ENCODE measurements at regions not wholly inside any gene's neighbourhood (a gene's known extent, or its start where the extent isn't known, plus 50 kb on each side); places are given as distances from the start of the nearest gene placed in this dataset.

DNA sequence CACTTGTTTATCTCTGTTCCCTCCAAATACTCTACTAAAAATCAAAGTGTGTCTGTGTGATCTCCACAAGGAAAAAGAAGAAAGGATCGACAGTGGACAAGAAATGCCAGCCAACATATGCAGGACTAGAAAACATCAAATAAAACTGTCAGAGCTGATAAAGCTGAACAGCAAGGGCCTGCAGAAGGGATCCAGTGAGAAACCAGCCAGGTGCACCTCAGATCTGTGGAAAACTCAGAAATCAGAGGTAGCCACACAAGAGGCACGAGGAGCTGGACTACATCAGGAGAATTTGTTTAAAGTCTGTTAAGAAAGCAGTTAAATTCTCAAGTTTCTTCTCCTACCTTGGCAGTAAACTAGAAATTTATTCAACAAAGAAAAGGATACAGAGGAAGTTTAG lies 135.2 kb downstream of the SUCLG1 start:
- TF ChIP-seq, protein P1, sequence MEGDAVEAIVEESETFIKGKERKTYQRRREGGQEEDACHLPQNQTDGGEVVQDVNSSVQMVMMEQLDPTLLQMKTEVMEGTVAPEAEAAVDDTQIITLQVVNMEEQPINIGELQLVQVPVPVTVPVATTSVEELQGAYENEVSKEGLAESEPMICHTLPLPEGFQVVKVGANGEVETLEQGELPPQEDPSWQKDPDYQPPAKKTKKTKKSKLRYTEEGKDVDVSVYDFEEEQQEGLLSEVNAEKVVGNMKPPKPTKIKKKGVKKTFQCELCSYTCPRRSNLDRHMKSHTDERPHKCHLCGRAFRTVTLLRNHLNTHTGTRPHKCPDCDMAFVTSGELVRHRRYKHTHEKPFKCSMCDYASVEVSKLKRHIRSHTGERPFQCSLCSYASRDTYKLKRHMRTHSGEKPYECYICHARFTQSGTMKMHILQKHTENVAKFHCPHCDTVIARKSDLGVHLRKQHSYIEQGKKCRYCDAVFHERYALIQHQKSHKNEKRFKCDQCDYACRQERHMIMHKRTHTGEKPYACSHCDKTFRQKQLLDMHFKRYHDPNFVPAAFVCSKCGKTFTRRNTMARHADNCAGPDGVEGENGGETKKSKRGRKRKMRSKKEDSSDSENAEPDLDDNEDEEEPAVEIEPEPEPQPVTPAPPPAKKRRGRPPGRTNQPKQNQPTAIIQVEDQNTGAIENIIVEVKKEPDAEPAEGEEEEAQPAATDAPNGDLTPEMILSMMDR (IDR thresholded peaks at IDR 0.05): no peak
- Mint-ChIP-seq H3K4me1 (ENCODE audit: low read depth) (no peaks in the 10 kb centered on the region), H3K4me3 (ENCODE audit: unreplicated experiment) (no peak overlapping the region), H3K36me3 (ENCODE audit: low read depth) (no peaks in the 10 kb centered on the region), H3K9me3 (ENCODE audit: low read depth) (no peaks in the 10 kb centered on the region), H3K27ac (ENCODE audit: unreplicated experiment) (no peak overlapping the region), H3K27me3 (ENCODE audit: low read depth) (peaks cover 48% of the 10 kb centered on the region)
- no peak for DNase-seq (ENCODE audit: low spot score)

DNA sequence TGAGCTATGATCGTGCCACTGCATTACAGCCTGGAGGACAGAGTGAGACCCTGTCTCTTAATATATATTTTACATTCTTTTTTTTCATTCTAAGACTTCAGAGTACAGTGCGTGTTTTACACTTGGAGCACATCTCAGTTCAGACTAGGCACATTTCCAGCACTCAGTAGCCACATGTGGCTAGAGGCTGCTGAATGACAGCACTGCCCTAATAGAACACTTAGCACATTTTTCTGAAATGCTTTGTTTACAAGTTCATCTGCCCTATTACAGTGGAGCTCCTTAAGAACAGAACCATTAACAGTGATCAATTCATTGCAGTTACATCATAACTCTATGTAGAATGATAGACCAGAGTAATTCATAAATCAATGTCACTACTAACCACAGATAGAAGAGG lies 138.1 kb downstream of the SUCLG1 start:
- TF ChIP-seq, protein P1 (IDR thresholded peaks at IDR 0.05): no peak
- Mint-ChIP-seq H3K27ac (ENCODE audit: unreplicated experiment) (no peak overlapping the region), H3K27me3 (ENCODE audit: low read depth) (peaks cover 63% of the 10 kb centered on the region), H3K36me3 (ENCODE audit: low read depth) (no peaks in the 10 kb centered on the region), H3K9me3 (ENCODE audit: low read depth) (no peaks in the 10 kb centered on the region), H3K4me3 (ENCODE audit: unreplicated experiment) (no peak overlapping the region), H3K4me1 (ENCODE audit: low read depth) (no peaks in the 10 kb centered on the region)
- DNase-seq (ENCODE audit: low spot score): no peak

DNA sequence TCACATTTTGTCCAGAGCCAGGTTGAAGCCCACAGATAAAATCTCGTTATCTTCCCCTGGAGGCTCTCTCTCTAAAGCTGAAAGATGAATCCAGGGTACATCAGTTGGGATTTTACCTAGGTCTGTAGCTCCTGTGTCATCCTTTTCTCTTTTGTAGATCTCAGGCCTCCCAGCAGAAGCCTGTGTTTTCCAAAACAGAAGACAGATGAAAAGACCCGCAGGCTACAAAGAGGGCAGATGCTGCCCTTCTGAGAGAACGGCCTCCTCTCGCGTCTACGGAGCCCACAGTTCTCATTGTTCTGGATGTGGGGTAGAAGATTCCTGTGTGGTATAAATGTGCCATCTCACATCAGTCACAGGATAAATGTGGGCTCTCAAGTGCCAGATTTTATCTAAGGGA lies 139.5 kb downstream of the SUCLG1 start:
- Mint-ChIP-seq H3K27me3 (ENCODE audit: low read depth) (peaks cover 66% of the 10 kb centered on the region), H3K4me3 (ENCODE audit: unreplicated experiment) (no peak overlapping the region), H3K4me1 (ENCODE audit: low read depth) (no peaks in the 10 kb centered on the region), H3K9me3 (ENCODE audit: low read depth) (no peaks in the 10 kb centered on the region), H3K27ac (ENCODE audit: unreplicated experiment) (no peak overlapping the region), H3K36me3 (ENCODE audit: low read depth) (no peaks in the 10 kb centered on the region)
- TF ChIP-seq, protein P1 (IDR thresholded peaks at IDR 0.05): no peak
- DNase-seq (ENCODE audit: low spot score): no peak

DNA sequence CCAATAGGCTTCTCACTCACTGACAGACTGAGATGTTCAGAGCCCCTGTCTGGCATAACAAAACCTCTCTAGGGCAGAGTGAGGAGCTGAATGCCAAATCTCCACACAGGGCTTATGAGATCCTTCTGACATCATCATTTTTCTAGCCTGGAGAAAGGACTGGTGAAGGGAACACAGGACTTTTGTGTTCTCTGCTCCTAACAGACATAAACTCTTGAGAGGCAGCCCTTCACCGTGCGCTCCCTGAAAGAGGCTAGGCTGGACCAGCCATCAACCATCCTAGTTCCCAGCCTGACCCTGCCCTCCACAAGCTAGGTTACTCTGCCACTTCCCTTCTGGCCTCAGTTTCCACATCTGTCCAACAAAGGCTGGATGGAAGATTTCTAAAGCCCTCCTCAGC lies 141.9 kb downstream of the SUCLG1 start:
- Mint-ChIP-seq H3K36me3 (ENCODE audit: low read depth) (no peaks in the 10 kb centered on the region), H3K27ac (ENCODE audit: unreplicated experiment) (no peak overlapping the region), H3K4me1 (ENCODE audit: low read depth) (no peaks in the 10 kb centered on the region), H3K27me3 (ENCODE audit: low read depth) (peaks cover 56% of the 10 kb centered on the region), H3K9me3 (ENCODE audit: low read depth) (no peaks in the 10 kb centered on the region), H3K4me3 (ENCODE audit: unreplicated experiment) (no peak overlapping the region)
- DNase-seq (ENCODE audit: low spot score): no peak
- TF ChIP-seq, protein P1 (IDR thresholded peaks at IDR 0.05): no peak

DNA sequence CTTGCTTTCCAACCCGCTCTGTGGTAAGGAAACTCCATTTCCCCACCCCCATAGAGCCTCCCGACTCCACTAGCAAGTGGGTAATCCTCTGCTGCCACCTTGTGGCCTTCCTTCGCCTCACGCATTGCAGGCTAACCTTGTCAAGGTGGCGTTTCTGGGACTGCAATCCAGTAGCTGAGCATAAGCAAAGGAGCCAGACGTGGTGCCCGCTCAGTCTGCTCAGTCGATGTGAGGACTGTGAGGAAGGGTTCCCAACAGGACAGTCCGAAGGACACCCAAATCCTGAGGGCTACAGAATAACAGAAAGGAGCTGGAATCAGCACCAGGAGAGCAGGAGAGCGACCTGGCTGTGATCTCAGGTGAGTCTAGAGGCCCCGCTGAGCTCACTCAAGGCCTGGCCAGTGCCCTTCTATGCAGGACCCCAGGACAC lies 144.2 kb downstream of the SUCLG1 start:
- Mint-ChIP-seq H3K27ac (ENCODE audit: unreplicated experiment) (no peak overlapping the region), H3K4me1 (ENCODE audit: low read depth) (no peaks in the 10 kb centered on the region), H3K9me3 (ENCODE audit: low read depth) (no peaks in the 10 kb centered on the region), H3K4me3 (ENCODE audit: unreplicated experiment) (no peak overlapping the region), H3K27me3 (ENCODE audit: low read depth) (peaks cover 52% of the 10 kb centered on the region), H3K36me3 (ENCODE audit: low read depth) (no peaks in the 10 kb centered on the region)
- TF ChIP-seq, protein P1 (IDR thresholded peaks at IDR 0.05): peak; percentile 90
- no peak for DNase-seq (ENCODE audit: low spot score)

All from chondrocyte (in vitro differentiated cells).